ENCODE measurements at regions not wholly inside any gene's neighbourhood (a gene's known extent, or its start where the extent isn't known, plus 50 kb on each side); places are given as distances from the start of the nearest gene placed in this dataset.

DNA sequence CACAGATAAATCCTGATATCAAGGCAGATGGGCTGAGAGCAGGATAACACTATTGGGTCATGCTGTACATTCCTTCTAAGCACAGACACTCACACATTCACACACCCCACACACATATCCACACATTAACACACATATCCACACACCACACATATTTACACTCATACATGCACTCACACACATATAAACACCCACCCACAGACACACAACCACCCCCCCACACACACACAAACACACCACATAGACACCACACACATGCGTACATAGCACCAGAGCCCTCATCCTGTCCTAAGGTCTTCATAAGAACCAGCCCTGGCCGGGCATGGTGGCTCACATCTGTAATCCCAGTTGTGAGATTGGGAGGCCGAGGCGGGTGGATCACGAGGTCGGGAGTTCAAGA is 322.3 kb upstream of the ADCY2 start:
- TF ChIP-seq, protein P1, sequence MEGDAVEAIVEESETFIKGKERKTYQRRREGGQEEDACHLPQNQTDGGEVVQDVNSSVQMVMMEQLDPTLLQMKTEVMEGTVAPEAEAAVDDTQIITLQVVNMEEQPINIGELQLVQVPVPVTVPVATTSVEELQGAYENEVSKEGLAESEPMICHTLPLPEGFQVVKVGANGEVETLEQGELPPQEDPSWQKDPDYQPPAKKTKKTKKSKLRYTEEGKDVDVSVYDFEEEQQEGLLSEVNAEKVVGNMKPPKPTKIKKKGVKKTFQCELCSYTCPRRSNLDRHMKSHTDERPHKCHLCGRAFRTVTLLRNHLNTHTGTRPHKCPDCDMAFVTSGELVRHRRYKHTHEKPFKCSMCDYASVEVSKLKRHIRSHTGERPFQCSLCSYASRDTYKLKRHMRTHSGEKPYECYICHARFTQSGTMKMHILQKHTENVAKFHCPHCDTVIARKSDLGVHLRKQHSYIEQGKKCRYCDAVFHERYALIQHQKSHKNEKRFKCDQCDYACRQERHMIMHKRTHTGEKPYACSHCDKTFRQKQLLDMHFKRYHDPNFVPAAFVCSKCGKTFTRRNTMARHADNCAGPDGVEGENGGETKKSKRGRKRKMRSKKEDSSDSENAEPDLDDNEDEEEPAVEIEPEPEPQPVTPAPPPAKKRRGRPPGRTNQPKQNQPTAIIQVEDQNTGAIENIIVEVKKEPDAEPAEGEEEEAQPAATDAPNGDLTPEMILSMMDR (IDR thresholded peaks at IDR 0.05; ENCODE audit: unreplicated experiment): no peak
- Mint-ChIP-seq H3K27ac (ENCODE audit: low read depth, unreplicated experiment) (no peak overlapping the region), H3K4me3 (ENCODE audit: unreplicated experiment) (no peak overlapping the region), H3K4me1 (ENCODE audit: insufficient read depth, unreplicated experiment) (no peaks in the 10 kb centered on the region), H3K27me3 (ENCODE audit: insufficient read depth, unreplicated experiment) (peaks cover 19% of the 10 kb centered on the region), H3K9me3 (ENCODE audit: unreplicated experiment) (no peaks in the 10 kb centered on the region), H3K36me3 (ENCODE audit: insufficient read depth, unreplicated experiment) (no peaks in the 10 kb centered on the region)
- CTCF ChIA-PET: no interaction called here
- POLR2A ChIA-PET: no interaction called here
- BruUV-seq (replicated peaks): no TSS peak
- intact Hi-C loops (cut with micrococcal nuclease): loop anchor here (10.0 kb wide), 1 partner anchor 671 kb away; no protein-coding TSS in a partner anchor
- DNase-seq (ENCODE audit: unreplicated experiment): no peak

- intact Hi-C loops (cut with micrococcal nuclease): loop anchor here (10.0 kb wide), 1 partner anchor 671 kb away; no protein-coding TSS in a partner anchor
- H3K27me3 Mint-ChIP-seq (ENCODE audit: insufficient read depth, unreplicated experiment): peaks cover 17% of the 10 kb centered on the region
- H3K9me3 Mint-ChIP-seq (ENCODE audit: unreplicated experiment): no peaks in the 10 kb centered on the region
- TF ChIP-seq, protein P1 (IDR thresholded peaks at IDR 0.05; ENCODE audit: unreplicated experiment): no peak
- BruUV-seq (replicated peaks): no TSS peak
- no peak overlapping the region for H3K27ac Mint-ChIP-seq (ENCODE audit: low read depth, unreplicated experiment)
- ChIA-PET POLR2A (no interaction called here), CTCF (interaction anchor here (0.7 kb wide), 1 partner anchor 77 kb away, joined by 3 read pairs; no protein-coding TSS in a partner anchor)
- H3K4me1 Mint-ChIP-seq (ENCODE audit: insufficient read depth, unreplicated experiment): no peaks in the 10 kb centered on the region
- DNase-seq (ENCODE audit: unreplicated experiment): no peak
- H3K4me3 Mint-ChIP-seq (ENCODE audit: unreplicated experiment): no peak overlapping the region
- no peaks in the 10 kb centered on the region for H3K36me3 Mint-ChIP-seq (ENCODE audit: insufficient read depth, unreplicated experiment)
Measured at GRCh38 chr5:7074176-7074575, 321.8 kb upstream of the ADCY2 start.

DNA sequence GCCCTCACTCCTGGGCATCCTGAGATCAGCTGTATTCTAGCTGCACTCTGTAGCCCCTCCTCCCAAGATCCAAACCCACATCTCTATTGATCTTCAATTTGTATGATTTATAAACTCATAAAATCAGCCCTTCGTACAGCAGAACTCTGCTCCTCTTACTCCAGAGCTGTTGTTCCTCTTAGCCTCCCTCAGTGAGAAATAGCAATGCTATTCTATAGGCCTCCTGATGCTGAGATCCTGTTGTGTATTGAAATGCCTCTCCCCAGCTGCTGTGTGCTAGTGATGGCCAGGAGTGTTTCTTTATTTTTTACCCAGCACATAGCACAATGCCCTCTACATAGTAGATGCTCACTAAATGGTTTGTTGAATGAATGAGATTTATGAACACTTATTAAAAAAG is 320.5 kb upstream of the ADCY2 start:
- no peak for DNase-seq (ENCODE audit: unreplicated experiment)
- H3K36me3 Mint-ChIP-seq (ENCODE audit: insufficient read depth, unreplicated experiment): no peaks in the 10 kb centered on the region
- no peaks in the 10 kb centered on the region for H3K4me1 Mint-ChIP-seq (ENCODE audit: insufficient read depth, unreplicated experiment)
- no peaks in the 10 kb centered on the region for H3K9me3 Mint-ChIP-seq (ENCODE audit: unreplicated experiment)
- H3K27me3 Mint-ChIP-seq (ENCODE audit: insufficient read depth, unreplicated experiment): peaks cover 11% of the 10 kb centered on the region
- intact Hi-C loops (cut with micrococcal nuclease): loop anchor here (10.0 kb wide), 1 partner anchor 669 kb away; no protein-coding TSS in a partner anchor
- CTCF ChIA-PET: no interaction called here
- H3K27ac Mint-ChIP-seq (ENCODE audit: low read depth, unreplicated experiment): no peak overlapping the region
- no TSS peak for BruUV-seq (replicated peaks)
- POLR2A ChIA-PET: no interaction called here
- TF ChIP-seq, protein P1 (IDR thresholded peaks at IDR 0.05; ENCODE audit: unreplicated experiment): no peak
- no peak overlapping the region for H3K4me3 Mint-ChIP-seq (ENCODE audit: unreplicated experiment)

- intact Hi-C loops (cut with micrococcal nuclease): loop anchor here (10.0 kb wide), 1 partner anchor 667 kb away; no protein-coding TSS in a partner anchor
- no peak for DNase-seq (ENCODE audit: unreplicated experiment)
- TF ChIP-seq, protein P1 (IDR thresholded peaks at IDR 0.05; ENCODE audit: unreplicated experiment): no peak
- Mint-ChIP-seq H3K27me3 (ENCODE audit: insufficient read depth, unreplicated experiment) (peaks cover 25% of the 10 kb centered on the region), H3K27ac (ENCODE audit: low read depth, unreplicated experiment) (no peak overlapping the region), H3K9me3 (ENCODE audit: unreplicated experiment) (no peaks in the 10 kb centered on the region), H3K4me1 (ENCODE audit: insufficient read depth, unreplicated experiment) (no peaks in the 10 kb centered on the region), H3K4me3 (ENCODE audit: unreplicated experiment) (no peak overlapping the region), H3K36me3 (ENCODE audit: insufficient read depth, unreplicated experiment) (no peaks in the 10 kb centered on the region)
- ChIA-PET CTCF (no interaction called here), POLR2A (interaction anchor here (0.7 kb wide), 1 partner anchor 47 kb away, joined by 3 read pairs; no protein-coding TSS in a partner anchor)
- no TSS peak for BruUV-seq (replicated peaks)
Measured at GRCh38 chr5:7078101-7078500, 317.8 kb upstream of the ADCY2 start.

All from MCF 10A (cell line).